HUDEP-2 (cell line): ENCODE measurements at regions not wholly inside any gene's neighbourhood (a gene's known extent, or its start where the extent isn't known, plus 50 kb on each side); places are given as distances from the start of the nearest gene placed in this dataset.
"Not testable (repeated sequence)": the region's sequence is repeated elsewhere in the genome, so short reads cannot be mapped to it uniquely, and the experiment has no call there.

Experiments used
- DNase-seq, 76 experiments: peaks; one replicate each; lab custom pipeline; 2025; ENCODE audit not compliant: unreplicated experiment in 76 of 76; lab: John Stamatoyannopoulos, UW

DNA sequence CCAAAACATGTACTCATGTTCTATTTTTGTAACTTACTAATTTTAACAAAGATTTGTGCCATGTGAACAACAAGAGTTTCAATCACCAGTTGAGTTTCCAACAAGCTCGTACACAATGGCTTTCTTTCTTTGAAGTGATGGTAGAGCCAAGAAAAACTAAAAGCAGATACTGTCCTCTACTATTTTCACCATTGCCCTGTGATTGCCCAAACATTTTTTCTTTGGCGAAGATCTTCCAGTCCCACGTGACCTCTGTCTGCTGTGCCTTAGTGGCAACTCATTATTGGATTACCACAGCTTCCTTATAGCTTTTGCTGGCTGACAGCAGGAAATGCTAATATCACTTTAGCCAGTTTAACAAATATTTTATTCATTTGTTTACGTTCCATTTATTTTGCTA lies 1147.1 kb downstream of the STIM2 start:
- no peak for DNase-seq

DNA sequence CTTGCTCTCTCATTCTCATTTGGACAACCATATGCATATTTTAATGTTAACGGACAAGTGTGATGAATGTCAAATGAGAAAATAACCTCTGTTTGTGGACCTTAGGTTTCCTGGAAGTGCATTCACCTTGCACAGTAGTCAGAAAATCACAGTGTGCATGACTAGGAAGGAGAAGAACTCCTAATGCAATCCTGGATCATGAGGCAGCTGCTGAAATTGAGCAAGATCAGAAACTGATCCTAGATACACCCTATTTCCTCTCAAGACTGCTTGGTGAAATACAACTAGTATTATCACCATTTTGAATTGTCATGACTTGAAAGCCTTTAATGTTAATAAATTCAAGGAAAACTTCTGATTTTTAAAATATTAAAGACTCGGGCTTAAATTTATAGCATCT lies 1148.9 kb downstream of the STIM2 start:
- no peak for DNase-seq

DNA sequence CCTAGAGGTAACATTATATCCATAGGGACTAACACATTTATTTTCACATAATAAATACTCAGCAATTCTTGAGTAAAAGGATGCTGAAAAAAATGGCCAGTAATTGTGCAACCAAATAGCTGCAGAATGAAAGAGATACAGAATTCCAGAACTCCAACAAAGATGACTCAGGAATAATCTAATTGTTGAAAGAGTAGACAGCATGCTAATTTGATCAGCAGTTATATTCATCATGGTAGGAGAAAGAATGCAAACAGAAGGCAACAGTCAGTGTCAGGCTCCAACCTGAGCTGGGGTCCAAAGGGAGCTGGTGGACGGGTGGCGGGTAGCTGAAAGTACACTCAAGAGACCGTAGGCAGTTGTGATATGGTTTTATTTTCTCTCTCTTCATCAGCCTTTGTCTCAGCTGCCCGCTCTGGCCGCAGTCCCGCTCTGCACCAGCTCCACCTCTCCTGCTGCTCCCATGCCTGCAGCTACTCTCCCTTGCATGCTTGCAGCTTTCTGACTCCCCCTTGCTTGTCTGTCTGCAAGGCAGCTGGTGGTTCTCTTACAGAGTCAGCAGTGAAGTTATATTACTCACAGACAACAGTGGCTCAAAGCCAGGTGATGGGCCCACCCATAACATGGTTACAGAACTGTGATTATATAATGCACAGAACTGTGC lies 1150.1 kb downstream of the STIM2 start:
- DNase-seq = no peak

DNA sequence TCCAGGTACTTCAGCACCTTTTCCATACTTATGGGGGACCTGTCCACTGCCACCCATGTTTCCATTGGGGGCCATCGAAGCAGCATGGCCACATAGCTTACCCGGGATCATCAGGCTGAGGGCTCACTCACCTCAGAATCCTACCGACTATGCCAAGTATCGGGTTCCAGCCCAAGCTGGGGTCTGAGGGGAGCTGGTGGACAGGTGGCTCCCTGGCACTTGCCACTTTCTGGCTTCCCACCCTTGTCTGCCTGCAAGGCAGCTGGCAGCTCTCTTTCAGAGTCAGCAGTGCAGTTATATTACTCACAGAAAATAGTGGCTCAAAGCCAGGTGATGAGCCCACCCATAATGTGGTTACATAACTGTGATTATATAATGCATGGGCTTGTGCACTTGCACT lies 1153.8 kb downstream of the STIM2 start:
- no peak for DNase-seq

DNA sequence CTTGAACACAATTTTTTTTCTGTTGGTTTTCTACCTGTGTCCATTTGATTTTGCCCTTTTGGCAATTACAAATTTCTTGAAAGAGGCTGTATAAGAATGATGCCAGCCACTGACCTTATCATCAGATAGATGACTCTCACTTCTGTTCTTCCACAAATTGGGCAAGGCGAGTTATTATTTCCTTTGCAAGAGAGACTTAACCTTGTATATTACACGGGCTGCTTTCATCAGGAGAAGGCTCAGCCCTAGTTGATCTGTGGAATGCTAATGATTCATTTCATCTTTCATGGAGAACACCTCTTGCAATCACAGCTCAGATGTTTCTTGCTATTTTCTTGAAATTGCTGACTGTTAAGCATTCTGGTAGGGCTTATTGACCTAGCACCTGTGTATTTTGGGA lies 1155.4 kb downstream of the STIM2 start:
- DNase-seq = no peak

DNA sequence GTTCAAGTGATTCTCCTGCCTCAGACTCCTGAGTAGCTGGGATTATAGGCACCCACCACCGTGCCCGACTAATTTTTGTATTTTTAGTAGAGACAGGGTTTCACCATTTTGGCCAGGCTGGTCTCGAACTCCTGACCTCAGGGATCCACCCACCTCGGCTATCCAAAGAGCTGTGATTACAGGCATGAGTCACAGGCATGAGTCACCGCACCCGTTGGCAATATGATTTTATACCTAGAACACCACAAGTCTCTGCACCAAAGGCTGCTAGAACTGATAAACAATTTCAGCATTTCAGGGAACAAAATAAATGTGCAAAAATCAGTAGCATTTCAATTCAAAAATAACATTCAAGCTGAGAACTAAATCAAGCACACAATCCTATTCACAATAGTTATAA lies 1177.6 kb downstream of the STIM2 start:
- DNase-seq = not testable (repeated sequence)

DNA sequence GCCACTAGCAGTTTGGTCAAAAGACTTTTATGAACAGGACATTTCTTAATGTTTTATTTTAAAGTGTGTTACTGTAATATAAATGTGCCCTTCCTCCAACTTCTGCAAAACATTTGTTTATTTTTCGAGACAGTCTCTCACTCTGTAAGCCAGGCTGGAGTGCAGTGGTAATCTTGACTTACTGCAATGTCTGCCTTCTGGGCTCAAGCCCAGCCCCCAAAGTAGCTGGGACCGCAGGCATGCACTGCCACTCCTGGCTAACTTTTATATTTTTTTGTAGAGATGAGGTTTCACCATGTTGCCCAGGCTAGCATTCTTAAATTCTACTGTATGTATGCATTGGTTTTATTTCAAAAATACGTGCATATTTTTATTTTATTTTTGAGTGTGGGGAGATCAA lies 1201.9 kb downstream of the STIM2 start:
- DNase-seq = no peak

DNA sequence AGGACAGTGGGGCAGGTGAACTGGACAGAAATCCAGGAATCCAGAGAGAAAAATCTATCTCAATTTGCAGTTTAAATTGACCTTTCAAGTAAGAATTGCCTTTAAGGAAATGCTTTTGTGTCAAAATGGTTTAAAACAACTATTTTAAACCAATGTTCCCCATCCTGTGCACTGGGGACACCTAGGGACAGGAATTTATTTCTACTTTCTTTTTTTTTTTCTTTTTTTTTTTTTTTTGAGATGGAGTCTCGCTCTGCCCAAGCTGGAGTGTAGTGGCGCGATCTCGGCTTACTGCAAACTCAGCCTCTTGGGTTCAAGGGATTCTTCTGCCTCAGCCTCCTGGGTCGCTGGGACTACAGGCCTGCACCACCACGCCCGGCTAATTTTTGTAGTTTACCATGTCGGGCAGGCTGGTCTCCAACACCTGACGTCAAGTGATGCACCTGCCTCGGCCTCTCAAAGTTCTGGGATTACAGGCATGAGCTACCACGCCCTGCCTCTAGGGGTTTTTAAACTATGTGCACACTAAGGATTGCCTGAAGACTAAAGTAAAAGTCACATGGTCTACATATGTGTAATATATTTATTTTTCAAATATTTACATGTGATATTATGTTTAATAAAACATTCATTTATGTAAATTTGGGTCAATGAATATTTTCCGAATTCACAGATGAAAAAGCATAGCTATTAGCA lies 1213.4 kb downstream of the STIM2 start:
- DNase-seq = no peak

DNA sequence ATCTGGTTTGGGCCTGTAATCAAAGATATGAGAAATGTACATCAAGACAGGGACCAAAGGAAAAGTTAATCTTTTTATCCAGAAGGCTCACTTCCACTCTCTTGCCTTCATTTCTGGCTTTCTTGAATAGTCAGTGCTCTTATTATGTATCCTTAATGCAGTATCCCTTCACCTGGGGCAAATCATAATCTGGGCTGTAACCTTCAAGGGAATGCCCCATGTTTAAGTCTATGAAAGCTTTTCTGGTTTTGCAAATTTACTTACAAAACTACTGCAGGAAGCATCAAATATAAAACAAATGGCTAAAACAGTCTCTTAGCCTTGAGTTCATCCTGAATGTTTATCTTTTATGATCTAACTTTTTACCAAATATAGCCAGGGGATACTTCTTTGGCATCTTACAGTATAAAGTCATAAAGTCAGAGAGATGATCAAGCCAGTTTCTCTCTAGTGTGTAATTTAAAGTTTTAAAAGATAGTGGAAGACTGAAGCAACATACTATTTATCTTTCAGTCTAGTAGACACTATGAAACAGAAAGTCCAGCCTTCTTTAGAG lies 1214.8 kb downstream of the STIM2 start:
- DNase-seq = no peak

DNA sequence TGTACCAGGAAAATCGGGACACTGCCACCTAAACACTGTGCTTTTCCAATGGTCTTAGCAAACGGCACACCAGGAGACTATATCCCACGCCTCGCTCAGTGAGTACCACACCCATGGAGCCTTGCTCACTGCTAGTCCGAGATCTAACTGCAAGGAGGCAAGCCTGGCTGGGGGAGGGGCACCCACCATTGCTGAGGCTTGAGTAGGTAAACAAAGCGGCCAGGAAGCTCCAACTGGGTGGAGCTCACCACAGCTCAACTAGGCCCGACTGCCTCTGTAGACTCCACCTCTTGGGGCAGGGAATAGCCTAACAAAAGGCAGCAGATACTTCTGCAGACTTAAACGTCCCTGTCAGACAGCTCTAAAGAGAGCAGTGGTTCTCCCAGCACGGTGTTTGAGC lies 1216.6 kb downstream of the STIM2 start:
- not testable (repeated sequence) for DNase-seq

DNA sequence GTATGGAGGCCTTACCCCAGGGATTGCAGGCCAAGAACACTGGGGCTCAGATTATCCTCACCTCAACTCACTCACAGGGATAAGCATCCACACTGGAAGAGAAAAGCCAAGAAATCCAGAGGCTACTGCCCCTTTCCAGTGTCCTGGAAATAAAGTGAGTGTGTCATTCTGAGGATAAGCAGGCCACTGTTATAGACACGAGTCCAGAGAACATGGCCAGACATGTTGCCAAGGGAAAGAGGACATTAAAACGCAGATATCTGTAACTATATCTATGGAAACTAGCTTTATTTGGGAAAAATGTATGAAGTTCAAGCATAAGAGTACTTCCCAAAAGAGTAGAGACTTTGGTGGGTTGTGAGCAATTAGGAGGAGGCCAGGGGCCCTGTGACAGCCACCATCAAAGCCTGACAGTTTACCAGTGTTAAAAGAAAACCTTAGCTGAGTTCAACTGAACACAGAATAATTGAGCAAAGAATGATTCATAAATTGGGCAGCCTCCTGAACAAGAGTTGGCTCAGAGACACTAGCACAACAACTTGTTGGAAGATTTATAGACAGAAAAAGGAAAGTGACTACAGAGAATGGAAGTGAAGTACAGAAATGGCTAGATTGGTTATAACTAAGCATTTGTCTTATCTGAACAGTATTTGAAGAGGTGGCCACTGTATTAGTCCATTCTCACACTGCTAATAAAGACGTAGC lies 1222.2 kb downstream of the STIM2 start:
- DNase-seq = no peak

DNA sequence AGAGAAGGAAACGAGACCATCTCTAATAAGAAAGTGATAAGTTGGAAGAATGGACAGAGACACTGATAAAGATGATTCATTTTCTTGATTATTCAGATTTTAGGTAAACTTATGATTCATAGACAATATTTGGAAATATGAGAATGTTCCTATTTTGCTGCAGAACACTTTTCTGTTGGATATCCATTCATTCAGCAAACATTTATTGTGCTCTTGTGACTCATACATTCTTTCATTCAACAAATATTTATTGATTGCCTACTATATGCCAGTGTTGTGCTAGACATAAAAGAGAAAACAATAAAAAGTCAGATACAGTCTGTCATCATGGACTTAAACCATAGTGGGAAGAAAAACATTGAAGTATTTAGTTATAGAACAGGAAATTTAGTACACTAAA lies 1232.0 kb downstream of the STIM2 start:
- no peak for DNase-seq

DNA sequence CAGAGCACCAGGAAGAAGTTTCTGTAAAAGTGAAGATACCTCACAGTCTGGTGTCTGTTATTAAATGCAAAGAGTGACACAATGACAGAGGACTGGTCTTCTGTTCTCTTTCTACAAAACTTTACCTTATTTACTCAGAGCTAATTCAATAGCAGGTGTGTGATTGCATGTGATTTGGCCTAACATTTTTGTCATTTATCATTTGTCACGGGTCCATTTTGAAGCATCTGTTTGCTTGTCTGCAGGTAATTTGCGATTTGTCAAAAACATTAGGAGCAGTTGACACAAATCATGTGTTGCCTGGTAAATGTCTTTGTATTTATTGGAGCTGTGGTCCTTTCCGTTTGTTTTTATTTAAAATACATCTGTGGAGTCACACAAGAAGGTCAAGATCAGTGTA lies 1232.4 kb downstream of the STIM2 start:
- DNase-seq = no peak

DNA sequence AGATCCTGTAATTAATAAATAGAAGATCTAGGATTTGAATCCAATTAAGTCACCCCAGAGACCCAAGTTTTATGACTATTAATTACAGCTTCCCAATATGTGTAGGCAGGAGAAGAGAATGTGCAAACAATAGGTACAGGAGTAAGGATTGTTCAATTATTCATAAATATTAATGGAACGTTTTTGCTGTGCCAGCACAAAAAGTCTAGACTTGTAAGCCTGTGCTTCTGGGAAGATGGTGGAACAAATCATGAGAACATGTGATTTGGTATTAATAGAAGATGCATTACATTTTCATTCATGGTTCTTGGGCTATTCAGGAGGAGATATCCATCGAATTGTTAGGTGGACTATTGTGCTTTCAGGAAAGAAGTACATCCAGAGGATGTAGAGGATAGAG lies 1240.9 kb downstream of the STIM2 start:
- no peak for DNase-seq

DNA sequence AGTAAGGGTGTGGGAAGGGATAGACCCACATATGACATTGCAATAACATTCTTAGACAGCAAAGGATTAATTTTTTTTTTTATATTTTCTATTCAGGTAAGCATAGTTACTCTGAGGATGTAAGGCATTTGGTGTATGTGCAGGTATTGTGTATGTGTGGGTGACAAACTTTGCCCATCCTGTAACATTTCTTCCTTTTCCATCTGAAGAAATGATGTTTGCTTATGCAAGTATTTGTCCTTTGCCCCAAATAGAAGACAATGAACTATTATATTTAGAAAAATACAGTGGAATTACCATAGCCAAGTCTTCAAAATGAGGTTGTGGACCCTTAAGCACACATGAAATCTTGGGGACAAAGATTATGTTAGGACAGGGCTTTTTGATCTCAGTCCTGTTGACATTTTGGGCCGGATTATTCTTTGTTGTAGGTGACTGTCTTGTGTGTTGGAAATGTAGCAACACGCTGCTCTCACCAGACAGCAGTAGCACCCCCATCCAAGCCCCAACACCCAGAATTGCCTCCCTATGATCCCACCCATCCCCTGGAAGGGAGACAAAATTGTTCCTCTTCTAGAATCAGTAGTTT lies 1244.7 kb downstream of the STIM2 start:
- DNase-seq = no peak

DNA sequence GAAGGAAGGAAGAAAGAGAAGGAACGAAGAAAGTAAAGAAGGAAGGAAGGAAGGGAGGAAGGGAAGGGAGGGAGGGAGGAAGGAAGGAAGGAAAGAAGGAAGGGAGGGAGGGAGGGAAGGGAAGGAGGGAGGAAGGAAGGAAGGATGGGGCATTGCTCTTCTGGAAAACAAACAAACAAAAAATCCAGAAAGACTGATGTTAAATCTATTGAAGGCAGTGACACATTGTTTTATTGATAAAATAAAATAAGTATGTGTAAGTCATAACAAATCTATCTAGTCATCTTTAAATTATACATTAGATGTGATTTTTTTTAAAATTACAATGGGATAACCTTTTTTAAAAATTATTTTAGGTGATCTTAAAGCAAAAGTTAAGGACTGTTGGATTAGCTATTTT lies 1245.5 kb downstream of the STIM2 start:
- DNase-seq = no peak

DNA sequence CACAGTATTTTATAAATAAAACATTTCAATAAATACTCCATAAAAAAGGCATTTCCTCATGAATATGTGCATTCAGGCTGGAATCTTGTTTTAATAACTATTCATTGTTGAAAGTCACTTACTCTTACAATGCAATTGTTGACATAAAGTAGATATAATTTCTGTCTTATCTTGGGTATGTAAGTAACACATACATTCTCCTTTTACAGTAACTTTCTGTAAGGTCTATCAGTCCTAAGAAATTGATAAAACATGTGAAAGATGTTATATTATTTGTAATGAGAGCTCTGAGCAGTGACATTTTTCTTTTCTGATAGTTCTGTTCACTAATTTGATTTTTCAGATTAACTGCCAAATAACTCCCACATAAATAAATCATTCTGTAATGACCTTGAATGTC lies 1249.2 kb downstream of the STIM2 start:
- DNase-seq = no peak

DNA sequence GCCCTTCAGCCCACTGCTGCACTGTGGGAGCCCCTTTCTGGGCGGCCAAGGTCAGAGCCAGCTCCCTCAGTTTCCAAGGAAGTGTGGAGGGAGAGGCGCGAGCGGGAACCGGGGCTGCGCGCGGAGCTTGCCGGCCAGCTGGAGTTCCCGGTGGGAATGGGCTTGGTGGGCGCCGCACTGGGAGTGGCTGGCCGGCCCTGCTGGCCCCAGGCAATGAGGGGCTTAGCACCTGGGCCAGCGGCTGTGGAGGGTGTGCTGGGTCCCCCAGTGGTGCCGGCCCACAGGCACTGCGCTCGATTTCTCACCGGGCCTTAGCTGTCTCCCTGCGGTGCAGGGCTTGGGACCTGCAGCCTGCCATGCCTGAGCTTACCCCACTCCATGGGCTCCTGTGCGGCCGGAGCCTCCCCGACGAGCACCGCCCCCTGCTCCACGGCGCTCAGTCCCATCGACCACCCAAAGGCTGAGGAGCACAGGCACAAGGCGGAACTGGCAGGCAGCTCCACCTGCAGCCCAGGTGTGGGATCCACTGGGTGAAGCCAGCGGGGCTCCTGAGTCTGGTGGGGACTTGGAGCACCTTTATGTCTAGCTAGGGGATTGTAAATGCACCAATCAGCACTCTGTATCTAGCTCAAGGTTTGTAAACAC lies 1252.2 kb downstream of the STIM2 start:
- DNase-seq = not testable (repeated sequence)

DNA sequence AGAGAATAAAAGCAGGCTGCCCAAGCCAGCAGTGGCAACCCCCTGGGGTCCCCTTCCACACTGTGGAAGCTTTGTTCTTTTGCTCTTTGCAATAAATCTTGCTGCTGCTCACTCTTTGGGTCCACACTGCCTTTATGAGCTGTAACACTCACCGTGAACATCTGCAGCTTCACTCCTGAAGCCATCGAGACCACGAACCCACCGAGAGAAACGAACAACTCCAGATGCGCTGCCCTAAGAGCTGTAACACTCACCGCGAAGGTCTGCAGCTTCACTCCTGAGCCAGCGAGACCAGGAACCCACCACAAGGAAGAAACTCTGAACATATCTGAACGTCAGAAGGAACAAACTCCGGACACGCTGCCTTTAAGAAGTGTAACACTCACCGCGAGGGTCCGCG lies 1252.9 kb downstream of the STIM2 start:
- not testable (repeated sequence) for DNase-seq

DNA sequence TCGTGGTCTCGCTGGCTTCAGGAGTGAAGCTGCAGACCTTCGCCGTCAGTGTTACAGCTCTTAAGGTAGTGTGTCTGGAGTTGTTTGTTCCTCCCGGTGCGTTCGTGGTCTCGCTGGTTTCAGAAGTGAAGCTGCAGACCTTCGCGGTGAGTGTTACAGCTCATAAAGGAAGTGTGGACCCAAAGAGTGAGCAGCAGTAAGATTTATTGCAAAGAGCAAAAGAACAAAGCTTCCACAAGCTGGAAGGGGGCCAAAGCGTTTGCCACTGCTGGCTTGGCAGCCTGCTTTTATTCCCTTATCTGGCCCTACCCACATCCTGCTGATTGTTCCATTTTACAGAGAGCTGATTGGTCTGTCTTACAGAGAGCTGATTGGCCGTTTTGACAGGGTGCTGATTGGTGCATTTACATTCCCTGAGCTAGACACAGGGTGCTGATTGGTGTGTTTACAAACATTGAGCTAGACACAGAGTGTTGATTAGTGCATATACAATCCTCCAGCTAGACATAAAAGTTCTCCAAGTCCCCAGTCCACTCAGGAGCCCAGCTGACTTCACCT lies 1256.0 kb downstream of the STIM2 start:
- DNase-seq = not testable (repeated sequence)
